ENCODE measurements at regions not wholly inside any gene's neighbourhood (a gene's known extent, or its start where the extent isn't known, plus 50 kb on each side); places are given as distances from the start of the nearest gene placed in this dataset.

GRCh38 chr3:150329408-150329807, 78.7 kb upstream of the TSC22D2 start:
- TF ChIP-seq POLR2AphosphoS5 (IDR thresholded peaks at IDR 0.05; ENCODE audit: low read depth, low read length), result no peak
- no peak for TF ChIP-seq POLR2A (IDR thresholded peaks at IDR 0.05; ENCODE audit: low read depth, low read length)

All from GM12892 (cell line).